NK-92 treated with Interleukin-12 subunit alpha and Interleukin-12 subunit beta, amount 100 ng/mL, for 24 hours (cell line): ENCODE measurements at regions not wholly inside any gene's neighbourhood (a gene's known extent, or its start where the extent isn't known, plus 50 kb on each side); places are given as distances from the start of the nearest gene placed in this dataset.

Source experiments
- DNase-seq: peaks from one replicate; lab custom pipeline; 2025; lab: John Stamatoyannopoulos, UW

DNA sequence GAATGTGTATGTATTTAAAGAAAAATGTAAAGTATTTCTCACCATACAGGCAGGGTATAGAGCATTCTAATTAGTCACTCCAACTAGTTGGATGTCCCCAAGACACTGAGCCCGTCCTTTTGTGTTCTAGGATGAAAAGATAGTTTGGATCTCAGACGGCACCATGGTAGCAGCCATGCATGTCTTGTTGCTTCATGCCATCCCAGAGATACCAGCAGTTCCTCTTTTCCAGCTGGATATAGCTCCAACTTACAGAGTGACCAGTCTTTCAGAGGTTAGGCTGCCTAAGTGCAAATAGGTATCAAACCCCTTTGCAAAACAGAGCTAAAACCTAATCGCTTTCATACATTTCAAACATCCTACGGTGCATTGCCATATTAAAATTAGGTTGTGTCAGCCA lies 275.3 kb downstream of the MTX2 start:
- DNase-seq: no peak

DNA sequence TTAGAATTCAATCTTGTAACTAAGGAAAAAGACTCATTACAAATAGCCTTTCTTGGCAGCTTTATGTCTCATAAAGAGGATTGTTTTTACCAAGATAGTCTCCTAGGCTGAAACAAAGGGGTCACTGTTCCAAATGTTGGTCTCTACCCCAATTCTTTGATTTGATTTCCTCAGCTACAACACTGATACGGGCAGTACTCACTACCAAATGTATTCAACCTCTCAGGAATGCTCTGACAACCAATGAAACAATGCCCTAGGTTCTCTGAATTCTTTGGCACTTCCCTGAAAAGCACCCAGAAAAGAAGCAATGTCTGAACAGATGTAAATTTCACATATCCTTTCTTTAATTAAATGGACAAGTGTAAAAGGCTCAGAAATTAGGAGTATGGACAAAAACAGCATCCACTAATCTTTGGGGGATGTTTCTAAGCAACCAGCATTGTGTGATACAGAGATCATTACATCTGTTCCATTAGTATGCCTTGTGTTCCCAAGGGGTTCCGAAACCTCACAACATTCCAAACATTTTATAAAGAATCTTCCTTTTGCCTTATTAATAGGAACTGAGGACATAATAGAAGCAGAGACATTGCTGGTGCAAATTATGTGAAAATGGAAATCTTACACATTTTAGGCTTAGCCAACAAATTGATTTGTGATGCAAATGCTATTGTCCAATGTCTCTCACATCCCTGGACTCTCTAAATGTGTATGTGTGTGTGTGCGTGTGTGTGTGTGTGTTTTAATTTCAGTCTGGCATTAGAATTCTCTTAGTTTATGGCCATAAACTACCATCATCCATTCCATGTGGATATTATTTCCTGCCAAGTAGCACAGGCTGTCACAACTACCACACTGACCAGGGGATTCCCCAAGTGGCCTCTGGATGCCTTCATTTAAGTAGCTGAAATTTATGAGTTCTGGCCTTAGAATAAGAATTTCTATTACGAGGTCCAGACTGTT lies 276.0 kb downstream of the MTX2 start:
- DNase-seq: no peak

DNA sequence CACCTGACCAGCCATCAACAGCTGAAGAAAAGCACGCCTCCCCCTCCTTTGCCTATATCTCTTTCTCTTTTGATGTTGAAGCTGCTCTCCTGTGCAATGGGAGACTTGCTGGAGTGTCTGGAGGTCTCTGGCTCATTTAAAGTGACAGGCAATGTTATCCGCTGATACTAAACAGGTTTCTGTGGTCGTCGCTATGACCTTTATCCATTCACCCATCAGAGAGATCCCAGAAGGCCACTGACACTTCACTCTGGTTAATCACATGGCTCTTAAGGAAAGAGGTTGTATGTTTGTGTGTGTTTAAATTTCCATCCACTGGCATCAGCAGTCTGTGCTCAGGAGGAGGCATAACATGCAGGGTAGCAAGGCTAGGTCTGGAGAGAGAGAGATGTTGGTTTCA lies 277.3 kb downstream of the MTX2 start:
- no peak for DNase-seq

DNA sequence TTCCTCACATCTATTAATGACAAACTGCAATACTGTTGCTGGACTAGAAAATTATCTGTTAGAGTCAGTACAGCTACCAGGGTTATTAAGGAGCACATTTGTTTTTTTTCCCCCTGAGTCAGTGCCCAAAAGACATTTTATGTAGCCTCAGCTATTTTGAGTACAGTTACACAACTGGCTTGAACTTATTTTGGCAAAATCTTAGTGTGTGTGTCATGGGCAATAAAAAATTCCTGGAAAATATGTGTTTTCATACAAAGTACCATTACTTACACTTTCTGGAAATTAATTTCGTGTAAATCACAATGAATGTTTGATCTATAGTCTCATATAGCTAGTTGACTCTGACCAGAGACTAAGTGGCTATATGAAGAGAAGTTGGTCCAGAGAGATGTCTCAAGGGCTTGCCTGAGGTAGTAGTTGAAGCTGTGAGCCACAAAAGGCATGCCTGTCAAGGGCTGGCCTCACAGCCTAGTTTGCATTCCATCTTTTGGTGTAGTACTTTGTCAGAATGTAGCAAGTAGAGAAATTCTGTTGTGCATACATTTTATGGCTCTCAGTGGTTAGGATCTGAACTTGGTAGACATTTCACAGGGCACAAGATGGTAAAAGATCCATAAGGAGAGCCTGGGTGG lies 283.4 kb downstream of the MTX2 start:
- DNase-seq: no peak

DNA sequence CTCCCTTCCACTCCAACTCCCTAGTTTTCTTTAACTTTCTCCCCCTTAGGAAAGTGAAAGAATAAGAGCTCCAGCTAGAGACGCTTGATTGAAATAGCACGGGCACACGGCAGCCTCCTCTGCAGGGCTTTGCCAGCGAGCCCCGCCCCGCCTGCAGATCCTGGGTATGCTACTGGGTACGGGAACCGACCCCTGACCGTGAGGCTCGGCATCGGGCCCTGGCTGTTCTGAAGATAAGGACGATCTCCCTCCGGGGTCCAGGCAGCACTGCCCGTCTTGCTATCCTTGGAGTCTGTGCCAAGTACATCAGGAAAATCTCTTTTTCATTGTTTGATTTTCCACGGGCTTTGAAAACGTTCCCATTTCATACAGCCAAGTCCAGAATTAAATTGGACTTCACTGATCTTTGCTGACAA lies 284.5 kb downstream of the MTX2 start:
- DNase-seq: no peak

DNA sequence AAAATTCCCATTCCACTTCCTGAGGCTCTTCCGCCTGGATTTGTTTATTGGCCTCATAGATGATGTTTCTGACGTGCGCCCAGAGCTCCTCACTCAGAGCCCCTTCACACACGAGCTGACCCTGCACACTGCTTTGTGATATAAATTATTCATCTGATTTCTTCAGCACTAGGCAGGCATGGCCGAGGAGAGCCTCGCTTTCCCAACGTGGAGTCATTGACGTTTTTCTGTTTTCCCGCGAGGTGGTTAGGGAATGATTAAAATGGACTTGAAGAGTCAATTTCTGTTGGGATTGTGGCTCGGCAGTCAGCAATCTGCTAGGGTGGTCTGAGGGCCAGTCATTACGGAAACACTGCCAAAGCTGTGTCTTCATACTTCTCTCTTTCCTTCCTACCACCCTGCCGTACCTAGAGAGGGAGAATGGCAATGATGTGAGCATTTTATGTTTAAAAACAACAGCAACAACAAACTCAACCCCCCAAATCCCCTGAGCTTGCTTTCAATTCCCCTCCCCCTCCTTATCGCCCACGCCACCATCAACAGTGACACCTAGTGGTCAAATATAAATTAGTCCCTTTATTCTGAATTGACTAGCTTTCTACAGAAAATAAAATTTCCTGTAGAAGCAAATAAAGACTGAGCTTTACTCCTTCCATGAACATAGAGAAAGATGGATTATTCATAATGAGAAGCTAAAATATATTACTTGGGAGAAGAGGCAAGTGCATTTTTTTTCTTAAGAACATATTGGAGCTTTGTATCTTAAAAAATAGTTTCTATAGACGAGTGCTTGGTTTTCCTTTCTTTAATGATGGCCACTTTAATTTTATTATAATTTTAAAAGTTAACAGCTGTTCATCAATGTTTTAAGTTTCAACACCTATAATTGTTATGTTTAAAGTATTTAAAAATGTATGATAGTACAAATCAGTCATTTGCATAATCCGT lies 285.1 kb downstream of the MTX2 start:
- DNase-seq: no peak

DNA sequence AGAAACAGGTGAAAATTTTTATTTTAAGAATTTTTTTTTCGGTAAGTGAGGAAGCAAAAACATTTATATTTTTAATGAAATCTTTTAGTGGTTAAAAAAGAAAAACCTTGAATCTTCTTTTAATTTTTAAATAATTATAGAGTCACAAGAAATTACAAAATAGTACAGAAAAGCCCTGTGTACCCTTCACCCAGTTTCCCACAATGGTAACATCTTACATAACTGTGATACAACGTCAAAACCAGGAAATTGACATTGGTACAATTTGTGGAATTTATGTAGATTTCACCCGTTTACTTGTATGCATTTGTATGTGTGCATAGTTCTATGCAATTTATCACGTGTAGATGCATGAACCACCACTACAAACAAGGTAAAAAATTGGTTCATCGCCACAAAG lies 285.9 kb downstream of the MTX2 start:
- DNase-seq: no peak

DNA sequence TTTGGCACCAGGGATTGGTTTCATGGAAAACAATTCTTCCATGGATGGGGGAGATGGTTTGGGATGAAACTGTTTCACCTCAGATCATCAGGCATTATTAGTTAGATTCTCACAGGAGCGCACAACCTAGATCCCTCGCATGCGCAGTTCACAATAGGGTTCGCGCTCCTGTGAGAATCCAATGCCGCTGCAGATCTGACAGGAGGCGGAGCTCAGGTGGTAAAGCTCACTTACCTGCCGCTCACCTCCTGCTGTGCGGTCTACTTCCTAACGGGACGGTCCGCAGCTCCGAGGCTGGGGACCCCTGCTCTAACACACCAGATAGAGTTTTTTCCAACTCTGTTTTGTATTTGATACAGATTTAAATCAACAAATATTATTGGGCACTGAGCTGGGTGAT lies 286.5 kb downstream of the MTX2 start:
- DNase-seq: no peak

DNA sequence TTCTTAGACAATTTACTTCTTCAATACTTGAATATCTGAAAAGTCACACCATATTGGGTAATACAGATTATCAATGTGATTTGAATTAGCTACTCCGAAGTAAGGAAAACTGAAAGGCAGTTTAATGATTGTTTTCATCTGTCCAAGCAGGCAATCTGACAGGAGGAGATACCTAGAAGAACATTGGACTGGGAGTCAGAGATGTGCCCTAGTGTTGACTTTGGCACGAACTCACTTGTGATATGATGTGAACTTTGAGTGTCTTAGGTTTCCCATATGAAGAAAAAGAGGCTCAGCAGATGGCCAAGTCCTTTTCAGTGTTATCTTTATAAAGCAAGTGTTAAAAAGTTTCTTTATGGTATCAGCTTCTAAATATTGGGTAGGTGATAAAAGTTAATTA lies 287.1 kb downstream of the MTX2 start:
- DNase-seq: no peak

DNA sequence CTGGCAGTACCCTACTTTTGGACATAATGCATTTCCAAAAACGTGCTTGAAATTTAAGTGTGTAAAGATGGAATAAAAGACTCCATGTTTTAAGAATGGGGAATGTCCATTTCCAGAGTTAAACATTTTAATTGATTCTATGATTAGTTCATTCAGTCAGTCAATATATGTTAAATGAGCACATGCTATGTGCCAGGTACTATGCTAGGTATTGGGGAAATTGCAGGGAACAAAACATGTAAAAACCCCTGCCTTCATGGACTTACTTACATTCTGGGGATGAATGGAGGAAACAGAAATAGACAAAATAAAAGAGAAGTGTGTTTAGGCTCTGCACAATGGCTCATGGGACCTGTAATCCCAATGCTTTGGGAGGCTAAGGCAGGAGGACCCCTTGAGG lies 288.6 kb downstream of the MTX2 start:
- no peak for DNase-seq

DNA sequence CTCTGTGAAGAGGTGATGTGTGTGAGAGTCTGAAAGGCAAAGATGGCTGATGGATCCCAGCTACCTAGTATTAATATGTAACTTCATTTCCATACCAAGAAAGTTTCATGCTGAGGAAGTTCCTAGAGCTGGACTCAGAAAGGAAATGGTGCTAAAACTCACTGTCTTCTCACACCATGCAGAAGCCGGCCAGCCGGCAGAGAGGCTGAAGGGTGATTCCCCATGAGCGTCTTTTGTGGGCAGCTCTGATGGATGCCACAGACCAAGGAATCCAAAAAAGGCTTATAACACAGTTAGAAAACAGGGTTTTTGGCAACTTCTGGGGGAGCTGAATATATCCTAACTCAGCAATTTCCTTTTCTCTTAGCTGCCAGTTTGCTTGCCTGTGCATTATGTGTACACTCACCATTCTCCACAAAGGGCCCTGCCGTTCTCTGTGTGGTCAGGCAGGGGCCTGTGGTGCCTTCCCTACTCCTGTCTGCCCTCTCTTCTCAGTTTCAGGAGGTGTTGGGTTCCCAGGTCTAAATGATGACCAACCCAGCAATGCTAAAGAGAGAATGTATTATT lies 289.4 kb downstream of the MTX2 start:
- DNase-seq: no peak

DNA sequence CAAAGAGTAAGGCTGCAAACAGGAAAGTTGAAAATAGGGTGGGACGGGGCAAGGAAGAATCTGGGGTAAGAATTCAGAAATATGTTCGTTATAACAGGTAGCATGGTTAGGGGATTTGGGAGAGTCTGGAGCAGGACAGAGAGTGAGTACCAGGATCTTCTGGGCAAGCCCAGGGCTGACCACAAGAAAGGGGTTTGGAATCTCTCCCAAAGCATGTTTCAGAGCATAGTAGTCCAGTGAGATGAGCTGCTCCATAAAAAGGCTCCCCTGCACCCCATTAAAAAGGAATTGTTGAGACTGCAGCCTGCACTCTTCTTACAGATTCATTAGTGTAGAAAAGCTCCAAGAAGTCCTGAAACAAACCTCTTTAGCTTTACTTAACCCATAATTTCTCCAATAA lies 291.1 kb downstream of the MTX2 start:
- no peak for DNase-seq

DNA sequence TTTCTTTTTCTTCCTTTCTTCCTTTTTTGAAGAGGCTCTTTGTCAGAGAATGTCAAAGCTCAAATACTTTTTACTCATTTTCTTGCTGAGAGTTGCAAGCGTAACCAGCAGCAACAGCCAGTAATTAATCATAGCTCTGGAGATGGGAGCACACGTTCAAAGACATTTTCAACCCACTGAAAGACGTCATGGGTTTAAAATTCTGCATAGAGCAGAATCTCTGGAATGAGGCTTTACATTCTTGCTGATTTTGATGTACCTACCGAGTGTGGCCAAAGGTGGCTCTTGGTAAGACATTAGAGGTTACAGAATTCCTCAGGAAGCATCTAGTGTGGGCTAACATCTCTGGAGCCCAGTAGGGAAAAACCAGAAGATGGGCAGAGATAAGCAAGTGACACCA lies 292.5 kb downstream of the MTX2 start:
- DNase-seq: no peak

DNA sequence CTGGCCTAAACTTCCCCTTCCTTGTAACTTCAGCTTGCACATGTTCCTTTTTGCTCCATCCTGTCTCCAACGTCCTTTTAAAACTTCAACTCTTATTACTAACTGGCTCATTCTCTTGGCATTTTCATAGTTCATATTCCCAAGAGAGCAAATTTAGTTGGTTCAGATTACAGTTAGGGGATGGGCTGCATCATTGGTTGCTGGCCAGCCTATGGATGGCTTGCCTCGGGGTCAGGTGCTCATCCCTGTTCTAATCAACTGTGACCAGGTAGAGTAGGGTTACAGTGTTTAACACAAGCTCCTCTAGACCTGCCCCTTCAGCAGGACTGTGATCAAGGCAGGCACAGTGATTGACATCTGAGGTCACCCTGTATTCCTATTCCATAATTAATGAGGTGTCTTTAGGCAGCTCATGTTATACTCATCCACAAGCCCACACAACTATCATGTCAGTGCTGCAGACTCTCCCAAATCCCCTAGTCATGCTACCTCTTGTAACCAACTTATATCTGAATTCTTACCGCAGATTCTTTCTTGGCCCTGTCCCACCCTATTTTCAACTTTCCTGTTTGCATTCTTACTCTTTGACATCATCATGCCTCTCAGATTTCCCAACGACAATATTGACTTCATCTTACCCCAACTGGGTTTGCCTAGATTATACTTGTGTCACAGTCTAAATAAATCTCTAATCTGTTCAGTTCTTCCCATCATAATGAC lies 293.3 kb downstream of the MTX2 start:
- no peak for DNase-seq

DNA sequence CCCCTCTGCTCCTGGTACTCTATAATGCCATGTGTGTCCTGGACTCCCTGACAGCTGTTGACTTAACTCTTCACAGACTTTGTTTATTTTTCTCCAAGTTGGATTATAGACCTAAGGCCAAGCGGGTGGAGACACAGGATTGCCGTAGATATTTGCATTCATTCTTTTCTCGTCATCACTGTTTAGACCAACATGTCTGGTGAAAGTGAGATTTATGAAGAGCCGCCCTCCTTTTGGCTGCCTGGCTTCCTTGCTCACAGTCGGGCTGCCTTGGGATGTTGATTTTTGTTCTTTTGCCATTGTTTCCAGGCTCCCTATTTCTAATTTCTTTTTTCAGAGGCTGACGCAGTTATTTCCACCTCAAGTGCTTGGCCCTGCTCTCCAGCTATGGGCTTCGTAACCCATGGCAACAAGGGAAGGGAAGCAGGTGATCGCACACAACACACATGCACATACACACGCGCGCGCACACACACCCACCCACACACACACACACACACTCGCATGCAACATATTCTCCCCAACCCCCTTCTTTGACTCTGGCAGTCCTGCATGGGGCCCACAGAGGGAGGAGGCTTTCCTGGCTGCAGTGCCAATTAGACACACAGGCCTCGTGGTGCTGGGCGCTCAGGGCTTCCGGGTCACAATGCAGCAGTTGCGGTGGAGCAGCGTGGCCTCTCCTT lies 296.5 kb downstream of the MTX2 start:
- no peak for DNase-seq

DNA sequence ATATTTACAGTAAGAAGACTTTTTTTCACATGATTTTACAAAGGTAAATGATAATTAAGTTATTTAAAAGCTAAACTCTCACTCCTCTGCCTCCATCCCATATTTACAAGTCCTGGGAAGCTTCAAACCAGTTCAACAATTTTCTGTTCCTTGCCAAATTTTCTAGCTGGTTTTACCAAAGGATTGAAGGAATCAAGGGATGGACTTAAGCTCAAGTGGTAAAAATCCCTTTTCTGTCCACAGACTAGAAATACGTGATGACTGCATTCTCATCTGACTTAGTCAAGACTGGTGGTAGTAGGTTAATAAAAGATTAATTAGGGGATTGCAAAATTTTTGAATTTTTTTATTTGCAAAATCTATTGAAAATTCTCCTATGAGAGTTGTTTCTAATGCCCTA lies 297.3 kb downstream of the MTX2 start:
- no peak for DNase-seq

DNA sequence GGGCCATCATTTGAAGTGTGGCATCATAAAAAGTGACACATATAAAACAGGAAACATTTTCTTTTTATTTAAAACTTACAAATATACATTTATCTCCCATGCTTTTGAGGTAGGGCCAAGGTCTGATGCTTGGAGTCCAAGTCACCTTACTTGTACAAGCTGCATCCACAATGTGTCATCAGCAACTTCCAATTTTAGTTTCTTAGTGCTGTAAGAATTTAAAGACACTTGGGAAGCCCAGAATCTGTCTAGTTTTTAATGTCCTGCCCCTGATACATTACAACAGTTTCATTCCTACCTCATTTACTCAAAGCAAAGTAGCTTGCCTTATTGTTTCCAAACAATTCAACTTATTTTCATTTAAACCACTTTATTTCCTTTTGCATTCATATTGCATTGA lies 297.7 kb downstream of the MTX2 start:
- DNase-seq: no peak

DNA sequence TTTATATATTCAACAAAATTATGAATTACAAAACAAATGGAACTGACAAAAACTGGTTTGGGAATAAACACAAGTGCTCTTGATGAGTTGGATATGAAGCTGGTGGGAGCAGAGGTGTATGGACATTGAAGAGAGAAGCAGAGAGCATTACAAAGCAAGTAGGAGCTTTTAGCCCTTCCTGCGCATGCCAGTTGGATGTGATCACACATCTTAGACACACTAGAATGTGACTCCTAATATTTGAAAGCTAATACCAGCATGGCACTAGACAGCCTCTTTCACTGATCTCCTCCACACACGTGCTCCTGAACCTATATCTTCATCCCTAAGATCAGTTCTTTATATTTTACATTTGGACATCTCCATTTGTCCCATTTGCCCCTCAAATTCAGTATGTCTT lies 298.1 kb downstream of the MTX2 start:
- no peak for DNase-seq

DNA sequence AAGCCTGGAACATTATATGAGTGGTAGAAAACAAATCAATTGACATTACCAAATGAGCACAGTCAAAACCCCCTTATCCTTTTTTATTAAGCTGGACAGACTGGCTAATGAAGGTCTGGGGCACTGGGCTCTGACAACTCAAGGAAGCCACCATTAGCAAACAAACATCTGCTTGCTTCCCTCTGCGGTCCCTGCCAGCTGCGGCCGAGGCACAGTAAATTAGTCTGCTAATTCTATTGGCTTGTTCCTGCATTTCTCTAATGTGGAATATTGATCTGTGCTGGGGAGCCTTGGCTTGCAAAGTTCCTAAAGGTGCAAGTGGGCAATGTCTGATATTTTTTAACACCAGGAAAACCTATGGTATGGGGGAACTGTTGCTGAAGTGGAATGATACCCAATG lies 300.3 kb downstream of the MTX2 start:
- no peak for DNase-seq

DNA sequence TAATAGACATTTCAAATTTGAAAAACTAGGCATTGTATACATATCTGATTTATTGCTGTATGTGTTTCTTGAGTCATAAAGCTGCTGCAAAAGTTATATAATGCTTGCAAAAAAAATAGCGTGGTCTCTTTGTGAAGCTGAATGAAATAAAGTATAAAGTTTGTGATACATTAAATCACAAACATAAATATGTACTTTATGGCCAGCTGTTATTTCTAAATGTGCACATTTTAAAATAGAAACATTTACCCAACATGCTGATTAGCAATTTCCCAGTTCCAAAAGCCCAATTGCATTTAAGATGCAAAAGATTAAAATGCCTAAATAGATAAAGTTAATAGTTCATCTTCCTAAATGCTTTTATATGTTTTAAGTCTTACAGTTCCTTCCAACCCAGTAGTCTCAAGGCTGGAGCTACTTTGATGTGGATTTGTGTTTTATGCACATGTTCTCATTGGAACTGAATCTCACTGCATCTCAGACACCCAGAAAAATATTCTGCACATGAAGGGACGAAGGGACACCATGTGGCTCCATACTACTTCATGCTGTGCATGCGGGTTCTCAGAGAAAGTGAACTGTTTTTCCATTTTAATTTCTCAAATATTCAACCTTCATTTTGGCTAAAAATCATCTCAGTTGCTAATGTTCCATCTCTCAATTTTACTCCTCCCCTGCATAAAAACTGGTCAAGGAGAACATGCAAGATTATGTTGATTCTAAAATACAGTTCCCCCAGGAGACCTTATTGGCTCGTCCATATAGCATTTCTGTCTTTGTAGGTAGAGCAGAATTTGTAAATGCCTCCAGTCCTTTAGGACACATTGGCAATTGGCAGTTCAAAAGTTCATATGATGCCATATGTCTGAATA lies 304.6 kb downstream of the MTX2 start:
- no peak for DNase-seq
